KMS-11 (cell line): ENCODE measurements at regions not wholly inside any gene's neighbourhood (a gene's known extent, or its start where the extent isn't known, plus 50 kb on each side); places are given as distances from the start of the nearest gene placed in this dataset.

Experiments
- H2AFZ ChIP-seq: fragments of 200-600 bp; sonication (generic); 2 replicates; pipeline ENCODE4 v1.6.1; 2016; ENCODE audit warnings: antibody characterized with exemption, mixed run types, low read depth
- H3K27ac ChIP-seq: fragments of 200-600 bp; sonication (generic); 2 replicates; pipeline ENCODE4 v1.6.1; 2016; ENCODE audit warnings: mild to moderate bottlenecking, mixed run types
- H3K27me3 ChIP-seq: fragments of 200-600 bp; sonication (generic); 2 replicates; pipeline ENCODE4 v1.6.1; 2017; ENCODE audit warnings: mild to moderate bottlenecking, low read depth, mixed run types, moderate library complexity; ENCODE audit not compliant: insufficient read depth
- H3K36me3 ChIP-seq: fragments of 200-600 bp; sonication (generic); 2 replicates; pipeline ENCODE4 v1.6.1; 2017; ENCODE audit warnings: mild to moderate bottlenecking, mixed run types; ENCODE audit not compliant: insufficient read depth
- H3K4me1 ChIP-seq: fragments of 200-600 bp; sonication (generic); 2 replicates; pipeline ENCODE4 v1.6.1; 2016; ENCODE audit warnings: mild to moderate bottlenecking, low read depth, mixed run types; ENCODE audit not compliant: poor library complexity, severe bottlenecking
- H3K4me2 ChIP-seq: fragments of 200-600 bp; sonication (generic); 2 replicates; pipeline ENCODE4 v1.7.0; 2016; ENCODE audit warnings: mild to moderate bottlenecking, mixed run types
- H3K4me3 ChIP-seq: fragments of 200-600 bp; sonication (generic); IDR thresholded peaks from 2 replicates; pipeline ENCODE4 v1.6.1; 2017; ENCODE audit warnings: low read depth, low read length, mixed read lengths; ENCODE audit not compliant: insufficient read depth
- H3K79me2 ChIP-seq: fragments of 200-600 bp; sonication (generic); 2 replicates; pipeline ENCODE4 v1.6.1; 2016; ENCODE audit warnings: low read depth, mixed run types; ENCODE audit not compliant: insufficient read depth
- H3K9ac ChIP-seq: fragments of 200-600 bp; sonication (generic); 2 replicates; pipeline ENCODE4 v1.6.1; 2016; ENCODE audit warnings: mild to moderate bottlenecking, mixed run types
- H4K20me1 ChIP-seq: fragments of 200-600 bp; sonication (generic); 2 replicates; pipeline ENCODE4 v1.6.1; 2016; ENCODE audit warnings: mild to moderate bottlenecking, mixed run types; ENCODE audit not compliant: insufficient read depth
- CTCF ChIP-seq: fragments of 200-600 bp; sonication (generic); conservative IDR thresholded peaks from 2 replicates; pipeline ENCODE4 v1.6.1; 2017; ENCODE audit warnings: low read depth, mild to moderate bottlenecking, antibody characterized with exemption, low read length, moderate library complexity, mixed read lengths

GRCh38 chr1:187645651-187646050 lies 816.9 kb downstream of the PLA2G4A start:
- Histone ChIP-seq H3K4me2 (no peak overlapping the region), H3K9ac (no peak overlapping the region), H4K20me1 (no peaks in the 10 kb centered on the region), H3K79me2 (no peaks in the 10 kb centered on the region), H3K27me3 (no peaks in the 10 kb centered on the region), H3K27ac (no peak overlapping the region), H3K36me3 (no peaks in the 10 kb centered on the region), H2AFZ (no peak overlapping the region), H3K4me1 (no peaks in the 10 kb centered on the region), H3K4me3 (no peak overlapping the region)
- no peak for TF ChIP-seq CTCF

- H3K79me2 ChIP-seq: no peaks in the 10 kb centered on the region
- H3K4me1 ChIP-seq: no peaks in the 10 kb centered on the region
- no peak overlapping the region for H3K4me3 ChIP-seq
- H3K27me3 ChIP-seq: no peaks in the 10 kb centered on the region
- no peak overlapping the region for H3K4me2 ChIP-seq
- no peak for TF ChIP-seq CTCF
- no peak overlapping the region for H2AFZ ChIP-seq
- no peaks in the 10 kb centered on the region for H3K36me3 ChIP-seq
- no peak overlapping the region for H3K27ac ChIP-seq
- H3K9ac ChIP-seq: no peak overlapping the region
- no peaks in the 10 kb centered on the region for H4K20me1 ChIP-seq
These were observed 817.9 kb downstream of the PLA2G4A start for GRCh38 chr1:187646536-187647107.

- TF ChIP-seq CTCF: no peak
These were observed 819.3 kb downstream of the PLA2G4A start for GRCh38 chr1:187648091-187648490.

GRCh38 chr1:187654635-187655034 lies 825.9 kb downstream of the PLA2G4A start:
- no peak for TF ChIP-seq CTCF
- no peaks in the 10 kb centered on the region for H3K27me3 ChIP-seq
- no peak overlapping the region for H3K27ac ChIP-seq
- H3K79me2 ChIP-seq: no peaks in the 10 kb centered on the region
- H2AFZ ChIP-seq: no peak overlapping the region
- no peaks in the 10 kb centered on the region for H3K4me1 ChIP-seq
- H3K36me3 ChIP-seq: no peaks in the 10 kb centered on the region
- H3K4me3 ChIP-seq: no peak overlapping the region
- H4K20me1 ChIP-seq: no peaks in the 10 kb centered on the region
- no peak overlapping the region for H3K4me2 ChIP-seq
- H3K9ac ChIP-seq: no peak overlapping the region

More at GRCh38 chr1:187648091-187648490, 819.3 kb downstream of the PLA2G4A start:
- Histone ChIP-seq H4K20me1 (no peaks in the 10 kb centered on the region), H2AFZ (no peak overlapping the region), H3K4me1 (no peaks in the 10 kb centered on the region), H3K36me3 (no peaks in the 10 kb centered on the region), H3K9ac (no peak overlapping the region), H3K27me3 (no peaks in the 10 kb centered on the region), H3K4me2 (no peak overlapping the region), H3K4me3 (no peak overlapping the region), H3K27ac (no peak overlapping the region), H3K79me2 (no peaks in the 10 kb centered on the region)
